ENCODE measurements at regions not wholly inside any gene's neighbourhood (a gene's known extent, or its start where the extent isn't known, plus 50 kb on each side); places are given as distances from the start of the nearest gene placed in this dataset.
"Not testable (repeated sequence)": the region's sequence is repeated elsewhere in the genome, so short reads cannot be mapped to it uniquely, and the experiment has no call there.

GRCh38 chr9:107810461-107810961 is 320.9 kb upstream of the KLF4 start:
- no peak for DNase-seq

GRCh38 chr9:107809871-107810460 is 320.4 kb upstream of the KLF4 start:
- DNase-seq: no peak

- no peak for DNase-seq
These were observed 317.6 kb upstream of the KLF4 start for GRCh38 chr9:107807183-107807582.

- no peak for DNase-seq
These were observed 315.6 kb upstream of the KLF4 start for GRCh38 chr9:107805201-107805600.

- no peak for DNase-seq
These were observed 304.7 kb upstream of the KLF4 start for GRCh38 chr9:107794259-107794658.

- no peak for DNase-seq
These were observed 304.0 kb upstream of the KLF4 start for GRCh38 chr9:107793541-107793940.

GRCh38 chr9:107792596-107792995 is 303.0 kb upstream of the KLF4 start:
- no peak for DNase-seq

GRCh38 chr9:107792006-107792405 is 302.4 kb upstream of the KLF4 start:
- DNase-seq: no peak

- no peak for DNase-seq
These were observed 299.6 kb upstream of the KLF4 start for GRCh38 chr9:107789001-107789700.

GRCh38 chr9:107786561-107786960 is 297.0 kb upstream of the KLF4 start:
- no peak for DNase-seq

- no peak for DNase-seq
These were observed 294.8 kb upstream of the KLF4 start for GRCh38 chr9:107784235-107784958.

GRCh38 chr9:107782789-107783188 is 293.2 kb upstream of the KLF4 start:
- DNase-seq: no peak

GRCh38 chr9:107782381-107782780 is 292.8 kb upstream of the KLF4 start:
- DNase-seq: no peak

- DNase-seq: no peak
These were observed 291.4 kb upstream of the KLF4 start for GRCh38 chr9:107780960-107781359.

- no peak for DNase-seq
These were observed 290.2 kb upstream of the KLF4 start for GRCh38 chr9:107779731-107780130.

GRCh38 chr9:107778661-107779060 is 289.1 kb upstream of the KLF4 start:
- no peak for DNase-seq

GRCh38 chr9:107774099-107774498 is 284.5 kb upstream of the KLF4 start:
- not testable (repeated sequence) for DNase-seq

GRCh38 chr9:107772988-107773387 is 283.4 kb upstream of the KLF4 start:
- DNase-seq: no peak

GRCh38 chr9:107770716-107771115 is 281.1 kb upstream of the KLF4 start:
- DNase-seq: no peak

GRCh38 chr9:107768224-107768623 is 278.7 kb upstream of the KLF4 start:
- DNase-seq: no peak

- DNase-seq: no peak
These were observed 278.1 kb upstream of the KLF4 start for GRCh38 chr9:107767711-107768110.

- not testable (repeated sequence) for DNase-seq
These were observed 273.9 kb upstream of the KLF4 start for GRCh38 chr9:107763469-107763868.

GRCh38 chr9:107761307-107761706 is 271.7 kb upstream of the KLF4 start:
- no peak for DNase-seq

All from NCI-H748 treated with DMSO at 0.1 percent for 48 hours (cell line).